MCF 10A (cell line): ENCODE measurements at regions not wholly inside any gene's neighbourhood (a gene's known extent, or its start where the extent isn't known, plus 50 kb on each side); places are given as distances from the start of the nearest gene placed in this dataset.

Source experiments
- BruUV-seq: library from RNA; stranded (reverse); fragments of 400-500 nt; replicated peaks from 2 replicates; lab custom pipeline; 2021; lab: Mats Ljungman, UMichigan
- CTCF ChIA-PET: fragments of 300-600 bp; sonication (Branson Sonifier 250); formaldehyde crosslinking; extraction: SDS; loops from one replicate; lab custom pipeline; 2021; ENCODE audit warnings: antibody characterized with exemption, inconsistent platforms; lab: Yijun Ruan, JAX
- POLR2A ChIA-PET: fragments of 300-600, 350-650 bp; sonication (Branson Sonifier 250); formaldehyde crosslinking; extraction: SDS; loops from one replicate; lab custom pipeline; 2020; ENCODE audit warnings: antibody characterized with exemption, inconsistent platforms; lab: Yijun Ruan, JAX
- DNase-seq: peaks from one replicate; pipeline ENCODE4 v3.0.0-alpha.2; 2018; ENCODE audit not compliant: unreplicated experiment
- H3K27ac Mint-ChIP-seq: one replicate; pipeline ENCODE4 v1.8.0; 2022; ENCODE audit warnings: mild to moderate bottlenecking, low read depth, mixed read lengths; ENCODE audit not compliant: unreplicated experiment
- H3K27me3 Mint-ChIP-seq: one replicate; pipeline ENCODE4 v1.8.0; 2022; ENCODE audit warnings: mixed read lengths; ENCODE audit not compliant: insufficient read depth, unreplicated experiment
- H3K36me3 Mint-ChIP-seq: one replicate; pipeline ENCODE4 v1.8.0; 2022; ENCODE audit warnings: mild to moderate bottlenecking, moderate library complexity, mixed read lengths; ENCODE audit not compliant: insufficient read depth, unreplicated experiment
- H3K4me1 Mint-ChIP-seq: one replicate; pipeline ENCODE4 v1.8.0; 2022; ENCODE audit warnings: mixed read lengths; ENCODE audit not compliant: insufficient read depth, unreplicated experiment
- H3K4me3 Mint-ChIP-seq: one replicate; pipeline ENCODE4 v1.8.0; 2022; ENCODE audit warnings: mild to moderate bottlenecking, moderate library complexity, mixed read lengths; ENCODE audit not compliant: unreplicated experiment
- H3K9me3 Mint-ChIP-seq: one replicate; pipeline ENCODE4 v1.8.0; 2022; ENCODE audit warnings: mixed read lengths; ENCODE audit not compliant: unreplicated experiment
- CTCF ChIP-seq: fragments of 200-600 bp; IDR thresholded peaks from one replicate; pipeline ENCODE4 v1.8.0; 2022; ENCODE audit warnings: antibody characterized with exemption, mild to moderate bottlenecking; ENCODE audit not compliant: unreplicated experiment
- intact Hi-C: fragments of 100-400 bp; cut with micrococcal nuclease; formaldehyde crosslinking; loops from 2 replicates; pipeline ENCODE4 v1.14.1; 2022

- CTCF ChIA-PET = interaction anchor here (0.6 to 0.7 kb wide), 3 partner anchors 9 to 609 kb away, joined by 3 read pairs; no protein-coding TSS in a partner anchor
- TF ChIP-seq CTCF = no peak
Observed at GRCh38 chr1:177864538-177865305, 105.1 kb downstream of the SEC16B start.

DNA sequence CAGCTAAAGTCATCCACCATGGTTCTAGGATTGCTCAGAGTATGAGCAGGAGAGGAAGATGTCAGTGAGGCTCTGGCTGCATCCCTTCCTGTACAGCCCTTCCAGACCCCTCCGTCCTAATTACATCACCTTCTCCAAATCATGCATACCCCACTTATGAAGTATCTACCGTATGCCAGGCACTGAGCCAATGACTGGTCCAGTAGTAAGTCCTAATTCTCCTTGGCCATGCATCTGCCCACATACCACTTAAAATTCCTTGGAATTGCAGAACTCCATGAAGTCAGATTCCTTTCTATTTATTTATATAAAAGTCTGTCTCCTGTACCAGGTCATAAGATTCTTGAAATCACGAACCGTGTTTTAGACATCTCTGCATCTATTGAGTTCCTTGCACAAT lies 106.1 kb downstream of the SEC16B start:
- H3K27ac Mint-ChIP-seq = no peak overlapping the region
- no peaks in the 10 kb centered on the region for H3K27me3 Mint-ChIP-seq
- POLR2A ChIA-PET = interaction anchor here (1.2 kb wide), 1 partner anchor 61 kb away, joined by 3 read pairs; no protein-coding TSS in a partner anchor
- no peak for TF ChIP-seq CTCF
- H3K4me3 Mint-ChIP-seq = no peak overlapping the region
- BruUV-seq = no TSS peak
- no peaks in the 10 kb centered on the region for H3K4me1 Mint-ChIP-seq
- H3K36me3 Mint-ChIP-seq = no peaks in the 10 kb centered on the region
- CTCF ChIA-PET = no interaction called here
- no peak for DNase-seq
- no peaks in the 10 kb centered on the region for H3K9me3 Mint-ChIP-seq
- intact Hi-C loops = no loop called here

More at GRCh38 chr1:177864538-177865305, 105.1 kb downstream of the SEC16B start:
- no peaks in the 10 kb centered on the region for H3K36me3 Mint-ChIP-seq
- H3K27me3 Mint-ChIP-seq = no peaks in the 10 kb centered on the region
- intact Hi-C loops = no loop called here
- no TSS peak for BruUV-seq
- no peak for DNase-seq
- no peak overlapping the region for H3K27ac Mint-ChIP-seq
- no peak overlapping the region for H3K4me3 Mint-ChIP-seq
- H3K4me1 Mint-ChIP-seq = no peaks in the 10 kb centered on the region
- POLR2A ChIA-PET = interaction anchor here (1.2 kb wide), 1 partner anchor 62 kb away, joined by 3 read pairs; no protein-coding TSS in a partner anchor
- no peaks in the 10 kb centered on the region for H3K9me3 Mint-ChIP-seq

DNA sequence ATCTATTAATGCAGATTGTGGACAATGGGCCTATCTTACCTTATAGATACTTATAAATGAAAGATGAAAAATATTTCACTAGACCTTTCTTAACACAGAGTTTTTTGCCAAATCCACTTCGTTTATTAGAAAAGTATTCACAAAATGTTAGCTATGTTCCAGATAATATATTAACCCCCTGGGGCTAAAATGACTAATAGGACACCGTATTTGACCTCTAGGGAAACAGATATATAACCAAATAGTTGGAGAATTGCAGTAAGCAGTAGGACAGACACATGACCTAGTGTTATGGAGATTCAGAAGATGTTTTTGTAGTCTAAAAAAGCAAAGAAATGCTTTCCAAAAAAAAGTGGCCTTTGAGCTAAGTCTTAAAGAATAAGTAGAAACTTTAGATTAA lies 106.9 kb downstream of the SEC16B start:
- DNase-seq = no peak
- intact Hi-C loops = no loop called here
- Mint-ChIP-seq H3K4me3 (no peak overlapping the region), H3K36me3 (no peaks in the 10 kb centered on the region), H3K9me3 (no peaks in the 10 kb centered on the region), H3K27me3 (no peaks in the 10 kb centered on the region), H3K27ac (no peak overlapping the region), H3K4me1 (no peaks in the 10 kb centered on the region)
- TF ChIP-seq CTCF = no peak
- BruUV-seq = no TSS peak
- ChIA-PET CTCF (interaction anchor here (0.6 to 1.2 kb wide), 5 partner anchors 11 to 964 kb away, joined by 3 to 5 read pairs (median 4); no protein-coding TSS in a partner anchor), POLR2A (interaction anchor here (0.6 kb wide), 1 partner anchor 54 kb away, joined by 3 read pairs; no protein-coding TSS in a partner anchor)

- H3K27me3 Mint-ChIP-seq = no peaks in the 10 kb centered on the region
- H3K36me3 Mint-ChIP-seq = no peaks in the 10 kb centered on the region
- POLR2A ChIA-PET = no interaction called here
Observed at GRCh38 chr1:177859572-177859971, 110.3 kb downstream of the SEC16B start.

More at GRCh38 chr1:177859572-177859971, 110.3 kb downstream of the SEC16B start:
- CTCF ChIA-PET = no interaction called here
- intact Hi-C loops = no loop called here
- H3K4me1 Mint-ChIP-seq = no peaks in the 10 kb centered on the region
- DNase-seq = no peak
- H3K4me3 Mint-ChIP-seq = no peak overlapping the region
- no peak overlapping the region for H3K27ac Mint-ChIP-seq
- H3K9me3 Mint-ChIP-seq = no peaks in the 10 kb centered on the region
- no peak for TF ChIP-seq CTCF
- BruUV-seq = no TSS peak
